ENCODE measurements at regions not wholly inside any gene's neighbourhood (a gene's known extent, or its start where the extent isn't known, plus 50 kb on each side); places are given as distances from the start of the nearest gene placed in this dataset.

DNA sequence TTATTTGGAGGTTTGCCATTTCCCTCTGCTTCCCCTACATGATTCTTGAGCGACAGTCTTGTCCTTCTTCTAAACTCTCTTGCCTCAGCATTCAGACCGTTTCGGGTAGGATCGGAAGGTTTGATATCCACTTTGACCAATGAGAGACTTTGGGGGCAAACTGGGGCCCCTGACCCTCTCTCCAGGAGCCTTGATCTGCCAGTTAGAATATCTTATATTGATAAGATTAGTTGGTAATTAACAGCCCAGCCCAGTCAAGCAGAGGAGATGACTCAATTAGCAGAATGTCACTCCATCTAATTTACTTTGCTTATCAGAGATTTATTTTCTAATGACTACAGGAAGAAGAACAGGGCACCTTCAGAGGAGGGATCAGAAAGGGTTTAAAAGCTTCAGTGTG, 532.8 kb downstream of the XYLT1 start:
- no peak for TF ChIP-seq CTCF (IDR thresholded peaks at IDR 0.05)
- TF ChIP-seq POLR2A (IDR thresholded peaks at IDR 0.05) = no peak

Measured in prostate gland (tissue), 2 donors.